ENCODE measurements at regions not wholly inside any gene's neighbourhood (a gene's known extent, or its start where the extent isn't known, plus 50 kb on each side); places are given as distances from the start of the nearest gene placed in this dataset.
A peak's percentile ranks its signal among the peaks of the same experiment; 100 is the strongest.

- WGBS (ENCODE audit: insufficient coverage), result 77% methylated on average over 5 of the region's 7 CpGs
- Histone ChIP-seq H3K27me3 (ENCODE audit: control insufficient read depth, insufficient read depth, low read length) (no peaks in the 10 kb centered on the region), H3K4me1 (ENCODE audit: control insufficient read depth, insufficient read depth, low read length) (no peaks in the 10 kb centered on the region), H3K27ac (ENCODE audit: low read depth, low read length) (no peak overlapping the region), H3K4me3 (ENCODE audit: low read depth, low read length) (no peak overlapping the region), H3K36me3 (ENCODE audit: control insufficient read depth, insufficient read depth, low read length) (no peaks in the 10 kb centered on the region), H3K9me3 (ENCODE audit: control insufficient read depth, insufficient read depth, low read length) (no peaks in the 10 kb centered on the region)
- no peak for DNase-seq (ENCODE audit: low read depth in 4 of 6, low spot score in 6 of 6)
These were observed 451.3 kb upstream of the KLF4 start for GRCh38 chr9:107940616-107941595.

GRCh38 chr9:107938801-107939386 lies 449.3 kb upstream of the KLF4 start:
- WGBS (ENCODE audit: insufficient coverage), result 96% methylated on average over 8 of the region's 8 CpGs
- H3K27me3 ChIP-seq (ENCODE audit: control insufficient read depth, insufficient read depth, low read length), result no peaks in the 10 kb centered on the region
- no peak for DNase-seq (ENCODE audit: low read depth in 4 of 6, low spot score in 6 of 6)

GRCh38 chr9:107935931-107936330 lies 446.4 kb upstream of the KLF4 start:
- Histone ChIP-seq H3K4me3 (ENCODE audit: low read depth, low read length) (no peak overlapping the region), H3K9me3 (ENCODE audit: control insufficient read depth, insufficient read depth, low read length) (no peaks in the 10 kb centered on the region), H3K27me3 (ENCODE audit: control insufficient read depth, insufficient read depth, low read length) (no peaks in the 10 kb centered on the region), H3K27ac (ENCODE audit: low read depth, low read length) (no peak overlapping the region), H3K4me1 (ENCODE audit: control insufficient read depth, insufficient read depth, low read length) (no peaks in the 10 kb centered on the region), H3K36me3 (ENCODE audit: control insufficient read depth, insufficient read depth, low read length) (no peaks in the 10 kb centered on the region)
- no peak for DNase-seq (ENCODE audit: low read depth in 4 of 6, low spot score in 6 of 6)
- WGBS (ENCODE audit: insufficient coverage), result 100% methylated on average over 3 of the region's 6 CpGs

More at GRCh38 chr9:107938801-107939386, 449.3 kb upstream of the KLF4 start:
- Histone ChIP-seq H3K4me1 (ENCODE audit: control insufficient read depth, insufficient read depth, low read length) (no peaks in the 10 kb centered on the region), H3K9me3 (ENCODE audit: control insufficient read depth, insufficient read depth, low read length) (no peaks in the 10 kb centered on the region), H3K4me3 (ENCODE audit: low read depth, low read length) (no peak overlapping the region), H3K36me3 (ENCODE audit: control insufficient read depth, insufficient read depth, low read length) (no peaks in the 10 kb centered on the region), H3K27ac (ENCODE audit: low read depth, low read length) (no peak overlapping the region)

- DNase-seq (ENCODE audit: low read depth in 4 of 6, low spot score in 6 of 6), result peak in 1 of 6 donors; percentile 14
- H3K9me3 ChIP-seq (ENCODE audit: control insufficient read depth, insufficient read depth, low read length), result no peaks in the 10 kb centered on the region
- no CpG with 5 or more reads among the region's 6 CpGs for WGBS (ENCODE audit: insufficient coverage)
- H3K36me3 ChIP-seq (ENCODE audit: control insufficient read depth, insufficient read depth, low read length), result no peaks in the 10 kb centered on the region
- no peak overlapping the region for H3K4me3 ChIP-seq (ENCODE audit: low read depth, low read length)
- H3K27ac ChIP-seq (ENCODE audit: low read depth, low read length), result no peak overlapping the region
- H3K27me3 ChIP-seq (ENCODE audit: control insufficient read depth, insufficient read depth, low read length), result no peaks in the 10 kb centered on the region
- no peaks in the 10 kb centered on the region for H3K4me1 ChIP-seq (ENCODE audit: control insufficient read depth, insufficient read depth, low read length)
These were observed 443.9 kb upstream of the KLF4 start for GRCh38 chr9:107933516-107933915.

GRCh38 chr9:107933097-107933496 lies 443.5 kb upstream of the KLF4 start:
- Histone ChIP-seq H3K4me1 (ENCODE audit: control insufficient read depth, insufficient read depth, low read length) (no peaks in the 10 kb centered on the region), H3K27ac (ENCODE audit: low read depth, low read length) (no peak overlapping the region), H3K36me3 (ENCODE audit: control insufficient read depth, insufficient read depth, low read length) (no peaks in the 10 kb centered on the region), H3K9me3 (ENCODE audit: control insufficient read depth, insufficient read depth, low read length) (no peaks in the 10 kb centered on the region), H3K27me3 (ENCODE audit: control insufficient read depth, insufficient read depth, low read length) (no peaks in the 10 kb centered on the region), H3K4me3 (ENCODE audit: low read depth, low read length) (no peak overlapping the region)
- 48% methylated on average over 3 of the region's 5 CpGs for WGBS (ENCODE audit: insufficient coverage)
- peak in 1 of 6 donors; percentile 23 for DNase-seq (ENCODE audit: low read depth in 4 of 6, low spot score in 6 of 6)

- no peak for DNase-seq (ENCODE audit: low read depth in 4 of 6, low spot score in 6 of 6)
- H3K4me3 ChIP-seq (ENCODE audit: low read depth, low read length), result no peak overlapping the region
- no CpG with 5 or more reads among the region's 2 CpGs for WGBS (ENCODE audit: insufficient coverage)
- H3K27ac ChIP-seq (ENCODE audit: low read depth, low read length), result no peak overlapping the region
- H3K4me1 ChIP-seq (ENCODE audit: control insufficient read depth, insufficient read depth, low read length), result no peaks in the 10 kb centered on the region
- H3K36me3 ChIP-seq (ENCODE audit: control insufficient read depth, insufficient read depth, low read length), result no peaks in the 10 kb centered on the region
- no peaks in the 10 kb centered on the region for H3K9me3 ChIP-seq (ENCODE audit: control insufficient read depth, insufficient read depth, low read length)
- no peaks in the 10 kb centered on the region for H3K27me3 ChIP-seq (ENCODE audit: control insufficient read depth, insufficient read depth, low read length)
These were observed 443.0 kb upstream of the KLF4 start for GRCh38 chr9:107932601-107933000.

- no peak overlapping the region for H3K4me3 ChIP-seq (ENCODE audit: low read depth, low read length)
- WGBS (ENCODE audit: insufficient coverage), result no CpG with 5 or more reads among the region's 1 CpG
- DNase-seq (ENCODE audit: low read depth in 4 of 6, low spot score in 6 of 6), result no peak
- no peaks in the 10 kb centered on the region for H3K9me3 ChIP-seq (ENCODE audit: control insufficient read depth, insufficient read depth, low read length)
- H3K27me3 ChIP-seq (ENCODE audit: control insufficient read depth, insufficient read depth, low read length), result no peaks in the 10 kb centered on the region
- H3K4me1 ChIP-seq (ENCODE audit: control insufficient read depth, insufficient read depth, low read length), result no peaks in the 10 kb centered on the region
- H3K27ac ChIP-seq (ENCODE audit: low read depth, low read length), result no peak overlapping the region
- no peaks in the 10 kb centered on the region for H3K36me3 ChIP-seq (ENCODE audit: control insufficient read depth, insufficient read depth, low read length)
These were observed 442.5 kb upstream of the KLF4 start for GRCh38 chr9:107932046-107932445.

GRCh38 chr9:107931071-107931715 lies 441.6 kb upstream of the KLF4 start:
- 93% methylated on average over 8 of the region's 8 CpGs for WGBS (ENCODE audit: insufficient coverage)

GRCh38 chr9:107929443-107929842 lies 439.9 kb upstream of the KLF4 start:
- H3K9me3 ChIP-seq (ENCODE audit: control insufficient read depth, insufficient read depth, low read length), result no peaks in the 10 kb centered on the region
- no peaks in the 10 kb centered on the region for H3K27me3 ChIP-seq (ENCODE audit: control insufficient read depth, insufficient read depth, low read length)
- no peak overlapping the region for H3K27ac ChIP-seq (ENCODE audit: low read depth, low read length)
- no peaks in the 10 kb centered on the region for H3K4me1 ChIP-seq (ENCODE audit: control insufficient read depth, insufficient read depth, low read length)
- no peaks in the 10 kb centered on the region for H3K36me3 ChIP-seq (ENCODE audit: control insufficient read depth, insufficient read depth, low read length)
- DNase-seq (ENCODE audit: low read depth in 4 of 6, low spot score in 6 of 6), result peak in 1 of 6 donors; percentile 40
- H3K4me3 ChIP-seq (ENCODE audit: low read depth, low read length), result no peak overlapping the region
- WGBS (ENCODE audit: insufficient coverage), result 60% methylated on average over 2 of the region's 3 CpGs

More at GRCh38 chr9:107931071-107931715, 441.6 kb upstream of the KLF4 start:
- H3K27ac ChIP-seq (ENCODE audit: low read depth, low read length), result no peak overlapping the region
- no peaks in the 10 kb centered on the region for H3K4me1 ChIP-seq (ENCODE audit: control insufficient read depth, insufficient read depth, low read length)
- H3K4me3 ChIP-seq (ENCODE audit: low read depth, low read length), result no peak overlapping the region
- H3K27me3 ChIP-seq (ENCODE audit: control insufficient read depth, insufficient read depth, low read length), result no peaks in the 10 kb centered on the region
- no peak for DNase-seq (ENCODE audit: low read depth in 4 of 6, low spot score in 6 of 6)
- H3K36me3 ChIP-seq (ENCODE audit: control insufficient read depth, insufficient read depth, low read length), result no peaks in the 10 kb centered on the region
- H3K9me3 ChIP-seq (ENCODE audit: control insufficient read depth, insufficient read depth, low read length), result no peaks in the 10 kb centered on the region
